ENCODE measurements at regions not wholly inside any gene's neighbourhood (a gene's known extent, or its start where the extent isn't known, plus 50 kb on each side); places are given as distances from the start of the nearest gene placed in this dataset.

DNA sequence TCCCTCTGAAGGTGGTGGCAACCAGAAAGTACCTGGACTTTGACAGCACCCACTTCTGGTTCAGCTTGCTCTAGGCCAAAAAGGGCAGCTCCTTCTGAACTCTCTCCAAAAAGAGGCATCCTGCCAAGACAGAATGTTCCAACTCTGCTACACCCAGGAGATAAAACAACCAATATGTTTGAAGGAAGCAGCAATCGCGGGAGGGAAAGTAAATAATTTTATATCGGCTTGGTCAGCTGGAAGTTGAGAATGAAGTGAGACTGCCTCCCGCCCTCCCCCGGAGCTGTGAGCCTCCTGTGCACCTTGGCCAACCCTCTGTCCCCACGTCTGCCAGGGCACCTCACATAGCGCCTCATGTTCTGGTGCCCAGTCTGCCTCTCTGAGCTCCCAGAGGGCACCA is 130.3 kb upstream of the ATP1A1 start:
- TF ChIP-seq, protein P1, sequence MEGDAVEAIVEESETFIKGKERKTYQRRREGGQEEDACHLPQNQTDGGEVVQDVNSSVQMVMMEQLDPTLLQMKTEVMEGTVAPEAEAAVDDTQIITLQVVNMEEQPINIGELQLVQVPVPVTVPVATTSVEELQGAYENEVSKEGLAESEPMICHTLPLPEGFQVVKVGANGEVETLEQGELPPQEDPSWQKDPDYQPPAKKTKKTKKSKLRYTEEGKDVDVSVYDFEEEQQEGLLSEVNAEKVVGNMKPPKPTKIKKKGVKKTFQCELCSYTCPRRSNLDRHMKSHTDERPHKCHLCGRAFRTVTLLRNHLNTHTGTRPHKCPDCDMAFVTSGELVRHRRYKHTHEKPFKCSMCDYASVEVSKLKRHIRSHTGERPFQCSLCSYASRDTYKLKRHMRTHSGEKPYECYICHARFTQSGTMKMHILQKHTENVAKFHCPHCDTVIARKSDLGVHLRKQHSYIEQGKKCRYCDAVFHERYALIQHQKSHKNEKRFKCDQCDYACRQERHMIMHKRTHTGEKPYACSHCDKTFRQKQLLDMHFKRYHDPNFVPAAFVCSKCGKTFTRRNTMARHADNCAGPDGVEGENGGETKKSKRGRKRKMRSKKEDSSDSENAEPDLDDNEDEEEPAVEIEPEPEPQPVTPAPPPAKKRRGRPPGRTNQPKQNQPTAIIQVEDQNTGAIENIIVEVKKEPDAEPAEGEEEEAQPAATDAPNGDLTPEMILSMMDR (conservative IDR thresholded peaks at IDR 0.05; ENCODE audit: low read depth, low read length) = no peak
- TF ChIP-seq EZH2 (IDR thresholded peaks at IDR 0.05; ENCODE audit: borderline replicate concordance, low read depth, low read length, poor library complexity, severe bottlenecking) = no peak
